HL-60 (cell line): ENCODE measurements at regions not wholly inside any gene's neighbourhood (a gene's known extent, or its start where the extent isn't known, plus 50 kb on each side); places are given as distances from the start of the nearest gene placed in this dataset.

Experiments
- DNase-seq, 2 experiments: peaks; one replicate each; pipeline ENCODE4 v3.0.0-alpha.2; 2010 to 2020; ENCODE audit warnings: low read depth in 1 of 2, low spot score in 1 of 2
- H3K27ac ChIP-seq: fragments of 250-450 bp; sonication (Bioruptor Pico); replicated peaks from 2 replicates; pipeline ENCODE4 v1.5.1; 2020; ENCODE audit warnings: mild to moderate bottlenecking, moderate library complexity
- H3K27me3 ChIP-seq: fragments of 250-450 bp; sonication (Bioruptor Pico); 2 replicates; pipeline ENCODE4 v1.5.1; 2021; ENCODE audit warnings: mild to moderate bottlenecking, moderate library complexity; ENCODE audit not compliant: insufficient read depth, poor library complexity, severe bottlenecking
- H3K4me3 ChIP-seq: replicated peaks from 2 replicates; pipeline ENCODE4 v1.5.1; 2011; ENCODE audit warnings: mild to moderate bottlenecking, control low read depth, low read length; ENCODE audit not compliant: insufficient read depth
- CTCF ChIP-seq: IDR thresholded peaks from one replicate; pipeline ENCODE4 v1.5.1; 2011; ENCODE audit warnings: low read length, control low read depth, inconsistent platforms; ENCODE audit not compliant: insufficient read depth
- GABPA ChIP-seq: IDR thresholded peaks from 2 replicates; pipeline ENCODE4 v1.6.1; 2012; ENCODE audit warnings: low read depth
- POLR2AphosphoS5 ChIP-seq: IDR thresholded peaks from 2 replicates; pipeline ENCODE4 v1.6.1; 2012; ENCODE audit warnings: low read depth
- REST ChIP-seq: IDR thresholded peaks from 2 replicates; pipeline ENCODE4 v1.6.1; 2012; ENCODE audit warnings: low read depth; ENCODE audit not compliant: insufficient replicate concordance
- SPI1 ChIP-seq: IDR thresholded peaks from 2 replicates; pipeline ENCODE4 v1.6.1; 2012; ENCODE audit warnings: low read depth, mild to moderate bottlenecking, borderline replicate concordance

GRCh38 chr1:208526613-208527125, 282.5 kb upstream of the PLXNA2 start:
- no peak overlapping the region for H3K4me3 ChIP-seq
- H3K27ac ChIP-seq = no peak overlapping the region
- H3K27me3 ChIP-seq = no peaks in the 10 kb centered on the region
- TF ChIP-seq SPI1 (no peak), GABPA (no peak)
- no peak for DNase-seq

GRCh38 chr1:208527156-208527555, 283.0 kb upstream of the PLXNA2 start:
- no peak for TF ChIP-seq CTCF
- no peak for TF ChIP-seq REST
- TF ChIP-seq SPI1 = no peak
- TF ChIP-seq POLR2AphosphoS5 = no peak
- no peak for TF ChIP-seq GABPA
- Histone ChIP-seq H3K4me3 (no peak overlapping the region), H3K27me3 (no peaks in the 10 kb centered on the region), H3K27ac (no peak overlapping the region)
- no peak for DNase-seq

DNA sequence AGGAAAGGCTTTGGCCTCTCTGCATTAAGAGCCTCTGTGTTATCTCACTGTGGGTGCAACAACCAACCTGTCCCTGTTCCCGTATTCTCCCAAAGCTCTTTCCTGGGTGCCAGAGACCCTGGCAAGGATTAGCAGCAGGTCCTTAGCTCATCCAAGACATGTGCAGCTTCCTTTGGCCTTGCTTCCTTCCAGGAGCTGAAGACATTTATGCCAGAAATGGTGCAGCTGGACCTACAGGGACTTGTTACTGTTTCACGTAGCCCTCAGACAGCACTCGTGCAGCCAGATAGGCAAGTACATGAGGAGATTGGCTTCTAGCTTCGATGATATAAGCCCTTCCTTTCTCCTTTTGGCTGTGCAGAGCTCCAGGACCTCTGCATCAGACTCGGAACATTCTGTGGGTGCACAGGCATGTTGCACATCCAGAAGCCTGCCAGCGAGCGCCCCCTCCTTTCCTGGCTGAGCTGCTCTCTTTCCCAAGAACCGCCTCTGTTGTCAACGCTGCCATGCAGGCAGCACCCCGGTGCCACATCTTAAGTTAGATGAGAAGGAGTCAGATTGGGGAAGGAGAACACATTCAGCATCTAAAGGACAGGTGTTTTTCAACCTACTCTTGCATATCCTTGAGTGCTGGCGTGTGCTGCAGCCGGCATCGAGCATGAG, 284.5 kb upstream of the PLXNA2 start:
- no peaks in the 10 kb centered on the region for H3K27me3 ChIP-seq
- H3K4me3 ChIP-seq = no peak overlapping the region
- no peak for TF ChIP-seq GABPA
- no peak for TF ChIP-seq CTCF
- TF ChIP-seq SPI1 = no peak
- no peak for TF ChIP-seq POLR2AphosphoS5
- no peak for TF ChIP-seq REST
- H3K27ac ChIP-seq = no peak overlapping the region
- DNase-seq = no peak

GRCh38 chr1:208531003-208531750, 287.0 kb upstream of the PLXNA2 start:
- no peak for TF ChIP-seq POLR2AphosphoS5
- no peak for TF ChIP-seq CTCF
- TF ChIP-seq REST = no peak
- no peak for TF ChIP-seq GABPA
- TF ChIP-seq SPI1 = no peak
- Histone ChIP-seq H3K27me3 (no peaks in the 10 kb centered on the region), H3K4me3 (no peak overlapping the region), H3K27ac (no peak overlapping the region)
- DNase-seq = no peak
